ENCODE measurements at regions not wholly inside any gene's neighbourhood (a gene's known extent, or its start where the extent isn't known, plus 50 kb on each side); places are given as distances from the start of the nearest gene placed in this dataset.

- TF ChIP-seq CHD7 (IDR thresholded peaks at IDR 0.05; ENCODE audit: insufficient replicate concordance, low read length) (no peak), NRF1 (IDR thresholded peaks at IDR 0.05; ENCODE audit: low read depth, low read length) (no peak), SAP30 (IDR thresholded peaks at IDR 0.05; ENCODE audit: insufficient read depth, insufficient replicate concordance, low read length) (no peak), KDM4A (IDR thresholded peaks at IDR 0.05; ENCODE audit: low read depth, low read length, severe bottlenecking) (no peak), BACH1 (IDR thresholded peaks at IDR 0.05; ENCODE audit: low read length) (no peak), BRCA1 (IDR thresholded peaks at IDR 0.05; ENCODE audit: low read depth, low read length) (no peak), EP300 (IDR thresholded peaks at IDR 0.05; ENCODE audit: borderline replicate concordance in 1 of 2, low read depth in 2 of 2, low read length in 2 of 2) (no peak), E2F6 (IDR thresholded peaks at IDR 0.05) (no peak), EZH2 (IDR thresholded peaks at IDR 0.05; ENCODE audit: low read depth, low read length, severe bottlenecking) (no peak), SP4 (IDR thresholded peaks at IDR 0.05; ENCODE audit: low read length) (no peak), ZNF274 (IDR thresholded peaks at IDR 0.05; ENCODE audit: borderline replicate concordance, extremely low read depth, low read length) (no peak)
Measured at GRCh38 chr15:38625886-38626285, 61.3 kb upstream of the RASGRP1 start (continued).
